Thoracic aorta (tissue), 2 donors: ENCODE measurements at regions not wholly inside any gene's neighbourhood (a gene's known extent, or its start where the extent isn't known, plus 50 kb on each side); places are given as distances from the start of the nearest gene placed in this dataset.

Source experiments
- ATAC-seq: fragments of 150-250 bp; one replicate; pipeline ENCODE4 v1.8.0; 2017; ENCODE audit warnings: low read depth; ENCODE audit not compliant: insufficient number of reproducible peaks, low FRiP score
- DNase-seq: peaks from one replicate; pipeline ENCODE4 v3.0.0-alpha.2; 2020; ENCODE audit warnings: low spot score
- H3K27ac ChIP-seq, 2 donors: fragments of 200-600 bp; sonication (generic); 1 replicate in 1 of 2; 2 replicates in 1 of 2; pipeline ENCODE4 v1.5.1; 2016; ENCODE audit warnings: mild to moderate bottlenecking in 2 of 2, moderate library complexity in 2 of 2
- H3K27me3 ChIP-seq: fragments of 200-600 bp; sonication (generic); replicated peaks from 2 replicates; pipeline ENCODE4 v1.6.0; 2016; ENCODE audit warnings: mild to moderate bottlenecking; ENCODE audit not compliant: insufficient read depth
- H3K36me3 ChIP-seq: fragments of 200-600 bp; sonication (generic); one replicate; pipeline ENCODE4 v1.5.1; 2016
- H3K4me1 ChIP-seq, 2 donors: fragments of 200-600 bp; sonication (generic); 1 replicate in 1 of 2; 2 replicates in 1 of 2; pipeline versions ENCODE4 v1.5.1 to v1.6.0; 2016; ENCODE audit warnings: low read depth in 2 of 2, mild to moderate bottlenecking in 1 of 2; ENCODE audit not compliant: control insufficient read depth in 1 of 2
- H3K4me3 ChIP-seq: fragments of 200-600 bp; sonication (generic); 2 replicates; pipeline ENCODE4 v1.5.1; 2016; ENCODE audit warnings: mild to moderate bottlenecking
- H3K9me3 ChIP-seq: fragments of 200-600 bp; sonication (generic); 2 replicates; pipeline ENCODE4 v1.5.1; 2016
- CTCF ChIP-seq: fragments of 200-600 bp; sonication (generic); IDR thresholded peaks from one replicate; pipeline ENCODE4 v1.5.1; 2019; ENCODE audit warnings: antibody characterized with exemption

- no peak overlapping the region for H3K27ac ChIP-seq
- no peaks in the 10 kb centered on the region for H3K4me1 ChIP-seq
- DNase-seq (no peak), ATAC-seq (no peak)
- H3K4me3 ChIP-seq: no peak overlapping the region
- no peaks in the 10 kb centered on the region for H3K36me3 ChIP-seq
- no peak for TF ChIP-seq CTCF
- no peaks in the 10 kb centered on the region for H3K27me3 ChIP-seq
- H3K9me3 ChIP-seq: no peaks in the 10 kb centered on the region
Observed at GRCh38 chr3:43218156-43218555, 68.2 kb upstream of the SNRK start.

- no peaks in the 10 kb centered on the region for H3K36me3 ChIP-seq
- ATAC-seq (no peak), DNase-seq (no peak)
- TF ChIP-seq CTCF: no peak
- no peak overlapping the region for H3K4me3 ChIP-seq
- H3K27ac ChIP-seq: no peak overlapping the region
- H3K27me3 ChIP-seq: no peaks in the 10 kb centered on the region
- no peaks in the 10 kb centered on the region for H3K9me3 ChIP-seq
- no peaks in the 10 kb centered on the region for H3K4me1 ChIP-seq
Observed at GRCh38 chr3:43217633-43218032, 68.7 kb upstream of the SNRK start.

GRCh38 chr3:43217206-43217605, 69.1 kb upstream of the SNRK start:
- ATAC-seq: no peak
- H3K4me1 ChIP-seq: no peaks in the 10 kb centered on the region
- DNase-seq: no peak
- H3K36me3 ChIP-seq: no peaks in the 10 kb centered on the region
- no peak for TF ChIP-seq CTCF
- H3K4me3 ChIP-seq: no peak overlapping the region
- no peaks in the 10 kb centered on the region for H3K9me3 ChIP-seq
- H3K27ac ChIP-seq: no peak overlapping the region
- no peaks in the 10 kb centered on the region for H3K27me3 ChIP-seq

GRCh38 chr3:43215663-43216275, 70.6 kb upstream of the SNRK start:
- Histone ChIP-seq H3K36me3 (no peaks in the 10 kb centered on the region), H3K4me1 (peaks cover 0 to 8% of the 10 kb centered on the region in 2 donors), H3K4me3 (no peak overlapping the region), H3K27me3 (no peaks in the 10 kb centered on the region), H3K27ac (no peak overlapping the region), H3K9me3 (no peaks in the 10 kb centered on the region)
- ATAC-seq (no peak), DNase-seq (no peak)
- no peak for TF ChIP-seq CTCF

- ATAC-seq: no peak
- Histone ChIP-seq H3K27ac (no peak overlapping the region), H3K9me3 (no peaks in the 10 kb centered on the region), H3K4me1 (peaks cover 0 to 14% of the 10 kb centered on the region in 2 donors), H3K27me3 (no peaks in the 10 kb centered on the region), H3K36me3 (no peaks in the 10 kb centered on the region), H3K4me3 (no peak overlapping the region)
- DNase-seq: no peak
- no peak for TF ChIP-seq CTCF
Observed at GRCh38 chr3:43215138-43215537, 71.2 kb upstream of the SNRK start.
